ENCODE measurements at regions not wholly inside any gene's neighbourhood (a gene's known extent, or its start where the extent isn't known, plus 50 kb on each side); places are given as distances from the start of the nearest gene placed in this dataset.
"Not testable (repeated sequence)": the region's sequence is repeated elsewhere in the genome, so short reads cannot be mapped to it uniquely, and the experiment has no call there.

DNA sequence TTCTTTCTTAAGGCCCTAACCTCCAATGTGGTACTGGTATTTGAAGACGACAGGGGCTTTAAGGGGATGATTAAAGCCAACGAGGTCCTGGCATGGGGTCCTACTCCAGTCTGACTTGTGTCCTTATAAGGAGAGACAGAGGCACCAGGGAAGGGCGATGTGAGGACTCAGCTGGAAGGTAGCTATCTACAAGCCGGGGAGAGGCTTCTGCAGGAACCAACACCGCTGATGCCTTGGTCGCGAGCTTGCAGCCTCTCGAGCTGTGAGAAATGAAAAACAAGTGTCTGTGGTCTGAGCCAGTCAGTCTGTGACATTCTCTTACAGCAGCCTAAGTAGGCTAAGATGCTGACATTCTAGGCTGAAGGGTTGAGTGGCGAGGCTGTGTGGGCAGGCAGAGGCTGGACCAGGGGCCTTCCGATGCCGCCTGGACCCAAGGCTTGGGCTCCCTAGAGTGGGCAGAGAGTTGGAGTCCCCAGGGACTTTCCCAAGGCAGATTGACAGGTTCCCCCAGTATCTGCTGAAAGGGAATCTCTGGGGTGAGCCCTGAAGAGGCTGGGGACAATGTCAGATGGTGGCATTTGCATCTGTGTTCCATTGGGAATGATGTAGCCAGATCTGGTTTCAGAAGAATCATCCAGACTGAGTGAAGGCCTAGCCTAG, 322.9 kb upstream of the HS6ST1 start:
- no peak for DNase-seq

- no peak for DNase-seq
These were observed 323.6 kb upstream of the HS6ST1 start for GRCh38 chr2:128642316-128642715.

DNA sequence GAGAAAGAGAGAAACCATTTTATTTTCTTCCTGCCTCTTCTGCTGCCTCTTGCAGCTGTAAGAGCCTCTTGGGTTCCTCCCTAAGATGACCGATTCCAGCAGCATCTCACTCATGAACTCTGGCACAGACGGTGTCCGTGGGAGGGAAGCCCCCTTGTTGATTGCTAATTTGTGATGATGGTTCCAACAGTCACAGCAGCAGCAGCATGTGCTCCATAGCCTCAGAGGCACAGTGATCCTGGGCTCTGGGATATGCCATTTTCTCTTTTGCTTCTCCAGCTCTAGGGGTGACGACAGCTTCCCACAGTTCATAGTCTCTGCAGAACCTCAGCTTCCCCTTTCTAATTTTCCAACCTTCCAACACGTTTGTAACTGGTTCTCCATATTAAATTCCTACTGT, 324.2 kb upstream of the HS6ST1 start:
- DNase-seq = no peak

DNA sequence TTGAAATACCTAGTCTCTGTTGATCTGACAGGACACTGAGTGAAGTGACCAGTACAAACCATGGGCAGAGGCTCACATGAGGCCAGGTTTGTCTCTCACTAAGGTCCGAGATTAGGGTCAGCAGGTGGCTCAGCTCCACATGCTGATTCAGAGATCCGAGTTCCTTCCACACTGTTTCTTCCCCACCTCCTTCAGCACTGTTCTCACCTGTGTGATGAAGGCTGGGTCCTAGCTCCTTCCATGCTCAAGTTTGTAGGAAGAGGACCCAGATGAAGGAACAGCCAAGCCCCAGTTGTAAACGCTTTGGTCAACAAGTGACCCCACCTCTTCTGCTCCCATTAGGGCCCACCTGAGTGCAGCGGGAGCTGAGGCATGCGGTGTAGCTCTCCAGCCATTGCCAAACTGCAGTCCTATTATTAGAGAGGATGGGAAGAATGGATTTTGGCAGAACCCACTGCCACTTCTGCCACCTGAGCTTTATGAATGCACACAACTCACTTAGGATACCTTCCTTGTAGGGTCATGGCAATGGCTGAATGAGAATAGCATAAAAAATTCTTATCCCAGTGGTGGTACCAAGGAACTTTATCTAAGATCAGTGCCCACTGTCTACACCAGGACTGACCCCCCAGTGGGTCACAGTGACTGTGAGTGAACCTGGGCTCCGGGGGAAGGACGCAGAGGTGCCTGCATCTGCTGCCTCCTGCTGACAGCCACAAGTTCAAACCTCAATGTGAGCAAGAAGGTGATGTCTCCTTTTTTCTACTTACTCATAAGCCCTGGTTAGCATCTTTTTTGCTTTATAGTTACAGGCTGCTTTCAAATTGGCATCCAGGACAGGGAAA, 324.8 kb upstream of the HS6ST1 start:
- no peak for DNase-seq

DNA sequence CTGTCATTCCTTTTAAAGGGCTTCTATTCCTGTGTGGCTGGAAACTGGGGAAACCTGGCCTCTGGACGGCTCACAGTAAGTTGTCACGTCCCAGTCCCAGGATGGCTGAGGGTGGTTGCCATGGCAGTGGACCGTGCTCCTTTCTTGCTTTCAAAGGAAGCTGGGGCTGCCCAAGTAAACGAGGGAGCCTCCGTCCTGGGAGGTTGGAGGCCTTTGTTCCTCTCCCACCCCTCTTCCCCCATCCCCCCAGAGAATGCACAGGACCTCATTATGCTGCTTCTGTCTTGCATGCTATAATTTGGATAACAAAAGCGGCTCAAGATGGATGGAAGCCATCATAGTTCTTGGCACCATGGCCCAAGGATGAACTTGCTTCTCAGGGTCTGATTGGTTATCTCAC, 325.5 kb upstream of the HS6ST1 start:
- DNase-seq = no peak

- no peak for DNase-seq
These were observed 326.1 kb upstream of the HS6ST1 start for GRCh38 chr2:128644718-128645256.

- no peak for DNase-seq
These were observed 327.0 kb upstream of the HS6ST1 start for GRCh38 chr2:128645631-128646030.

- DNase-seq = no peak
These were observed 327.4 kb upstream of the HS6ST1 start for GRCh38 chr2:128646091-128646490.

DNA sequence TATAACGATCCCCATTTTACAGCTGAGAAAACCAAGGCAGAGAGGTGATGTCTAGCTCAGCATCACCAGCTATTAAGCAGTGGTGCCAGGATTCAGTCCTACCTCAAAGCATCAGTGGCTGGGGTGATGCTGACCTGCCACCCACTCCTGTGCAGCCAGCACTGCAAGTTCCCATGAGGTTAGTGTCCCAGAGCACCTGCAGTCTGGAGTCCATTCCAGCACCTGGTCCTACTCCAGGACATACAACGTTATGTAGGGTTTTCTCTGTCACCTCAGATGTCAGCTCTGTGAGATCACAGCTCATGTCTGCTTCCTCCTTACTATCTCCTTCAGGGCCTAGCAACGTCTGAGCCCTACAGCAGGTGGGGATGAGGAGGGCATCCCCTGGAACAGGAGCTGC, 328.0 kb upstream of the HS6ST1 start:
- DNase-seq = no peak

GRCh38 chr2:128651000-128651399, 332.3 kb upstream of the HS6ST1 start:
- no peak for DNase-seq

- no peak for DNase-seq
These were observed 335.7 kb upstream of the HS6ST1 start for GRCh38 chr2:128654408-128654807.

GRCh38 chr2:128660836-128661235, 342.2 kb upstream of the HS6ST1 start:
- no peak for DNase-seq

GRCh38 chr2:128661311-128661710, 342.6 kb upstream of the HS6ST1 start:
- DNase-seq = no peak

- no peak for DNase-seq
These were observed 343.4 kb upstream of the HS6ST1 start for GRCh38 chr2:128662051-128662471.

DNA sequence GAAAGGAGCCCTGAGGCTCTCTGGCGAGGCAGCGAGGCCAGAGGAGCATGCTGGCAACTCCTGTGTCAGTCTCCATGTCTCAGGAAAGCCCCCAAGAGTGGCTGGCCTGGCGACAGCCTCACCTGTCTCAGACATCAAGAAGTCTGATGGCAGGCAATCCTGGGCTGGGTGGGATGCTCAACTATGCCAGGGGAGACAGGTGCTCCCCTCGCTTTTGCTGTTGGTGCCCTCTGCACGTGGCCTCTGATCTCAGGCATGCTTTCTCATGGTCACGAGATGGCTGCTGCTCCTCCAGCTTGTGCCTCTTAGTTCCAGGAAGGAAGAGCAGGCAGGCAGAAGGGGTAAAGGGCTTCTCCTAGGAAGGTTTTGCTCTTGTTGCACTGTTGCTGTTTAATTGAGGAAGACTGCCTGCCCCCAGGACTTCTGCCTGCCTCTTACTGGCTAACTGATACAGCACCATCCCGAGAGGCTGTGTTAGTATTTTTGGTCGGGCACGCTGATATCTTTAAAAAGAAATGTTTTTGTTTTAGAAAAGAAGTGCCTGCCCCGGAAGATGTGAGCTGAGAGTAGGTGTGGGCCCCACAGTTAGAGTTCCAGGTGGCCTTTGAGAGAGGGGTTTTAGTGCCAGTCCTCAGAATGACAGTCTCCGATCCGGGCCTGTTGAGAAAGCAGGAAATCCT, 344.8 kb upstream of the HS6ST1 start:
- no peak for DNase-seq

- no peak for DNase-seq
These were observed 345.9 kb upstream of the HS6ST1 start for GRCh38 chr2:128664499-128664971.

DNA sequence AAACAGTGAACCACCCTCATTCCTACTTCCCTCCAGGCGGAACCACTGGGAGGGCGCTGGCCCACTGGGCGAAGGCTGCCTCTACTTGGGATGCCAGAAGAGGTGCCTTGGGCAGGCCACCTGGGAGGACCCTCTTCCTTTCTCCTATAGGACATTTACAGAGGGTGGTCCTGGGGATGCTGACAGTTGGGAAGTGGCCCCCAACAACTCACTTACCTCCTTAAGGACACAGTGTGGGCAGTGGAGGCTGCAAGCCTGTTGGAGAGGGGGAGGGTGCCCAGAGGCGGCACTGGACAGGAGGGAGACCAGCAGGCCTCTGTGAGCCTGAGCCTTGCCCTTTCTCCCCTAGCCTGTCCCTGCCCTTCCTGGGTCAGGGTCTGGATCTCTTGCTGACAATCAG, 346.4 kb upstream of the HS6ST1 start:
- DNase-seq = no peak

- no peak for DNase-seq
These were observed 347.9 kb upstream of the HS6ST1 start for GRCh38 chr2:128666596-128666995.

- DNase-seq = no peak
These were observed 348.7 kb upstream of the HS6ST1 start for GRCh38 chr2:128667391-128667790.

GRCh38 chr2:128668946-128669345, 350.3 kb upstream of the HS6ST1 start:
- no peak for DNase-seq

DNA sequence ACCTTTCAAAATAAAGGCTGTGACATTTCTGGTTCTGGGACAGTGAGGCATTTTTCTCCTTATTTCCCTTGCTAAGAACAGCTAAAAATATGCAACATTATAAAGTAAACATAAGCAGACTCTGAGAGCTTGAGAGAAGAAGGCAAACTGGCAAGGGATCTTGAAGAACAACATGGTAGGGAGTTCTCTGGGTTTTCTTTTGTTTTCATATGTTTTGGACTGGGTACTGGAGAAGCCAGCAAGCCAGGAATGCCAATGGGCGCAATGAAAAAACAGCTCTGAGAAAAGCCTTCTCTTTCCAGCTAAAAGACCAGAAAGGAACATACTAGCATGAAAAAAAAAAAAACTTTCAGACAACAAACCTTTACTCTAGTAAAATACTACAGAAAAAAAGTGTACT, 351.4 kb upstream of the HS6ST1 start:
- no peak for DNase-seq

GRCh38 chr2:128671981-128672757, 353.5 kb upstream of the HS6ST1 start:
- DNase-seq = not testable (repeated sequence)

GRCh38 chr2:128679680-128680079, 361.0 kb upstream of the HS6ST1 start:
- DNase-seq = not testable (repeated sequence)
